DND-41 (cell line): ENCODE measurements at regions not wholly inside any gene's neighbourhood (a gene's known extent, or its start where the extent isn't known, plus 50 kb on each side); places are given as distances from the start of the nearest gene placed in this dataset.

Experiments used
- ATAC-seq: fragments of 200-7000 bp; cut with Tn5 transposase; 3 replicates; pipeline ENCODE4 v1.9.1; 2021; ENCODE audit warnings: low read depth; ENCODE audit not compliant: insufficient read depth
- DNase-seq: peaks from one replicate; pipeline ENCODE4 v3.0.0-alpha.2; 2020
- H2AFZ ChIP-seq: 2 replicates; pipeline ENCODE4 v1.6.0; 2012; ENCODE audit warnings: low read depth, low read length
- H3K27ac ChIP-seq: 2 replicates; pipeline ENCODE4 v1.5.1; 2012; ENCODE audit warnings: low read length, inconsistent platforms
- H3K27me3 ChIP-seq: fragments of 200-600 bp; sonication (generic); 2 replicates; pipeline ENCODE4 v1.6.0; 2012; ENCODE audit warnings: low read length, mild to moderate bottlenecking, inconsistent platforms; ENCODE audit not compliant: insufficient read depth, poor library complexity
- H3K36me3 ChIP-seq: 2 replicates; pipeline ENCODE4 v1.5.1; 2012; ENCODE audit warnings: low read length, inconsistent platforms; ENCODE audit not compliant: insufficient read depth
- H3K4me1 ChIP-seq: 2 replicates; pipeline ENCODE4 v1.5.1; 2012; ENCODE audit warnings: mild to moderate bottlenecking, low read length; ENCODE audit not compliant: insufficient read depth
- H3K4me2 ChIP-seq: 2 replicates; pipeline ENCODE4 v1.6.0; 2012; ENCODE audit warnings: mild to moderate bottlenecking, moderate library complexity, low read length, inconsistent platforms; ENCODE audit not compliant: insufficient read depth
- H3K4me3 ChIP-seq, 2 experiments: fragments of 200-600 bp in 1 of 2; shearing (Covaris generic) in 1 of 2; 2 replicates each; pipeline ENCODE4 v1.5.1; 2012 to 2016; ENCODE audit warnings: inconsistent platforms in 2 of 2, low read length in 2 of 2, mild to moderate bottlenecking in 2 of 2, low read depth in 1 of 2, moderate library complexity in 1 of 2
- H3K79me2 ChIP-seq: 2 replicates; pipeline ENCODE4 v1.6.0; 2012; ENCODE audit warnings: low read length, inconsistent platforms; ENCODE audit not compliant: insufficient read depth
- H3K9ac ChIP-seq: 2 replicates; pipeline ENCODE4 v1.6.0; 2012; ENCODE audit warnings: low read depth, mild to moderate bottlenecking, inconsistent platforms, low read length, moderate library complexity
- H3K9me3 ChIP-seq: 2 replicates; pipeline ENCODE4 v1.5.1; 2012; ENCODE audit warnings: low read length, moderate library complexity, mild to moderate bottlenecking, inconsistent platforms; ENCODE audit not compliant: insufficient read depth, severe bottlenecking
- H4K20me1 ChIP-seq: 2 replicates; pipeline ENCODE4 v1.6.0; 2012; ENCODE audit warnings: low read length; ENCODE audit not compliant: insufficient read depth
- CTCF ChIP-seq: IDR thresholded peaks from 2 replicates; pipeline ENCODE4 v1.5.1; 2012; ENCODE audit warnings: borderline replicate concordance, low read length, moderate library complexity, mild to moderate bottlenecking; ENCODE audit not compliant: poor library complexity, severe bottlenecking; ENCODE audit errors: extremely low read depth
- EZH2 ChIP-seq: IDR thresholded peaks from 3 replicates; pipeline ENCODE4 v1.6.1; 2012; ENCODE audit warnings: borderline replicate concordance, low read depth, mild to moderate bottlenecking, moderate library complexity, low read length, inconsistent platforms; ENCODE audit not compliant: severe bottlenecking

- TF ChIP-seq CTCF (no peak), EZH2 (no peak)
- Histone ChIP-seq H3K4me2 (no peak overlapping the region), H3K79me2 (no peaks in the 10 kb centered on the region), H3K36me3 (no peaks in the 10 kb centered on the region), H3K4me1 (peaks cover 2% of the 10 kb centered on the region; the same call in 1 of the 2 replicates), H3K27ac (no peak overlapping the region), H2AFZ (no peak overlapping the region), H3K27me3 (no peaks in the 10 kb centered on the region), H3K4me3 (no peak overlapping the region), H4K20me1 (no peaks in the 10 kb centered on the region), H3K9me3 (peaks cover 12% of the 10 kb centered on the region), H3K9ac (no peak overlapping the region)
- DNase-seq (no peak), ATAC-seq (no peak)
Measured at GRCh38 chr21:35254006-35254764, 205.1 kb upstream of the RUNX1 start.

- Histone ChIP-seq H3K4me1 (peaks cover 2% of the 10 kb centered on the region; the same call in 1 of the 2 replicates), H2AFZ (no peak overlapping the region), H3K4me2 (no peak overlapping the region), H3K9ac (no peak overlapping the region), H3K36me3 (no peaks in the 10 kb centered on the region), H3K4me3 (no peak overlapping the region), H3K27ac (no peak overlapping the region), H3K9me3 (peaks cover 12% of the 10 kb centered on the region), H4K20me1 (no peaks in the 10 kb centered on the region), H3K79me2 (no peaks in the 10 kb centered on the region), H3K27me3 (no peaks in the 10 kb centered on the region)
- no peak for TF ChIP-seq EZH2
- DNase-seq (no peak), ATAC-seq (no peak)
Measured at GRCh38 chr21:35252831-35253230, 203.7 kb upstream of the RUNX1 start.

GRCh38 chr21:35249636-35250035 lies 200.5 kb upstream of the RUNX1 start:
- H4K20me1 ChIP-seq = no peaks in the 10 kb centered on the region
- DNase-seq (no peak), ATAC-seq (no peak)
- H3K9me3 ChIP-seq = peaks cover 12% of the 10 kb centered on the region
- no peak overlapping the region for H3K27ac ChIP-seq
- no peak overlapping the region for H3K4me2 ChIP-seq
- no peaks in the 10 kb centered on the region for H3K79me2 ChIP-seq
- no peaks in the 10 kb centered on the region for H3K4me1 ChIP-seq
- H3K36me3 ChIP-seq = no peaks in the 10 kb centered on the region
- H3K27me3 ChIP-seq = no peaks in the 10 kb centered on the region
- H3K4me3 ChIP-seq = no peak overlapping the region
- no peak for TF ChIP-seq CTCF
- no peak for TF ChIP-seq EZH2
- H2AFZ ChIP-seq = no peak overlapping the region
- no peak overlapping the region for H3K9ac ChIP-seq

- Histone ChIP-seq H3K4me2 (no peak overlapping the region), H3K9me3 (peaks cover 10% of the 10 kb centered on the region), H3K9ac (no peak overlapping the region), H4K20me1 (no peaks in the 10 kb centered on the region), H2AFZ (no peak overlapping the region), H3K27me3 (no peaks in the 10 kb centered on the region), H3K4me3 (no peak overlapping the region), H3K79me2 (no peaks in the 10 kb centered on the region), H3K36me3 (no peaks in the 10 kb centered on the region), H3K27ac (no peak overlapping the region), H3K4me1 (no peaks in the 10 kb centered on the region)
- DNase-seq (no peak), ATAC-seq (no peak)
- no peak for TF ChIP-seq CTCF
Measured at GRCh38 chr21:35245879-35246278, 196.8 kb upstream of the RUNX1 start.
